ENCODE measurements at regions not wholly inside any gene's neighbourhood (a gene's known extent, or its start where the extent isn't known, plus 50 kb on each side); places are given as distances from the start of the nearest gene placed in this dataset.

DNA sequence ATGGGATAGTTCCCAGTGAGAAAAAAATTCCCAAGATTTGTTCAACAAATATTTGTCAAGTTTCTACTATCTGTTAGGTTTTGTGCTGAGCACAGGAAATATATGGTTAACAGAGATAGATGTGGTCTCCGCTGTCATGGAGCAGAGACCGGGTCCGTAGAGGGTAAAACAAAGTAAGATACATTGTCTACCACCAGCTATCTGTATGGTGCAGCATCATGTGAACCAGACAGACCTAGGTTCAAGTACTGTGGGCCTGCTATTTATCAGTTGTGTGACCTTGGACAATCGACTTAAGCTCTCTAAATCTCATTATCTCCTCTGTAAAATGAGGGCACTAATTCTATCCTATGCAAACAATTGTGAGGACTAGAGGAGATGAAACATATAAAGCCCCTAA lies 109.8 kb downstream of the DUSP10 start:
- CTCF ChIA-PET (ENCODE audit: unreplicated experiment) = no interaction called here
- DNase-seq (ENCODE audit: low spot score) = no peak
- H3K9me3 ChIP-seq (ENCODE audit: low read length) = no peaks in the 10 kb centered on the region
- H3K27ac ChIP-seq (ENCODE audit: low read depth, low read length, poor library complexity, severe bottlenecking) = no peak overlapping the region
- BruUV-seq (replicated peaks) = no TSS peak
- POLR2A ChIA-PET = interaction anchor here (0.8 kb wide), 1 partner anchor 31 kb away, joined by 5 read pairs; no protein-coding TSS in a partner anchor
- H3K4me3 ChIP-seq (ENCODE audit: low read depth, low read length, poor library complexity, severe bottlenecking) = no peak overlapping the region
- no peaks in the 10 kb centered on the region for H3K79me2 ChIP-seq (ENCODE audit: insufficient read depth, low read depth, low read length)
- intact Hi-C loops (cut with micrococcal nuclease; ENCODE audit: unreplicated experiment) = no loop called here
- H3K4me1 ChIP-seq (ENCODE audit: insufficient read depth, low read length, poor library complexity, severe bottlenecking) = no peaks in the 10 kb centered on the region
- H4K20me1 ChIP-seq (ENCODE audit: insufficient read depth, low read length) = no peaks in the 10 kb centered on the region
- H2AFZ ChIP-seq (ENCODE audit: low read length) = no peak overlapping the region
- no peaks in the 10 kb centered on the region for H3K36me3 ChIP-seq (ENCODE audit: insufficient read depth, low read length)
- H3K9me2 ChIP-seq (ENCODE audit: insufficient read depth, low read length) = no peaks in the 10 kb centered on the region
- TF ChIP-seq, protein P1, sequence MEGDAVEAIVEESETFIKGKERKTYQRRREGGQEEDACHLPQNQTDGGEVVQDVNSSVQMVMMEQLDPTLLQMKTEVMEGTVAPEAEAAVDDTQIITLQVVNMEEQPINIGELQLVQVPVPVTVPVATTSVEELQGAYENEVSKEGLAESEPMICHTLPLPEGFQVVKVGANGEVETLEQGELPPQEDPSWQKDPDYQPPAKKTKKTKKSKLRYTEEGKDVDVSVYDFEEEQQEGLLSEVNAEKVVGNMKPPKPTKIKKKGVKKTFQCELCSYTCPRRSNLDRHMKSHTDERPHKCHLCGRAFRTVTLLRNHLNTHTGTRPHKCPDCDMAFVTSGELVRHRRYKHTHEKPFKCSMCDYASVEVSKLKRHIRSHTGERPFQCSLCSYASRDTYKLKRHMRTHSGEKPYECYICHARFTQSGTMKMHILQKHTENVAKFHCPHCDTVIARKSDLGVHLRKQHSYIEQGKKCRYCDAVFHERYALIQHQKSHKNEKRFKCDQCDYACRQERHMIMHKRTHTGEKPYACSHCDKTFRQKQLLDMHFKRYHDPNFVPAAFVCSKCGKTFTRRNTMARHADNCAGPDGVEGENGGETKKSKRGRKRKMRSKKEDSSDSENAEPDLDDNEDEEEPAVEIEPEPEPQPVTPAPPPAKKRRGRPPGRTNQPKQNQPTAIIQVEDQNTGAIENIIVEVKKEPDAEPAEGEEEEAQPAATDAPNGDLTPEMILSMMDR (conservative IDR thresholded peaks at IDR 0.05; ENCODE audit: low read length) = no peak
- no peak for TF ChIP-seq EZH2phosphoT487 (IDR thresholded peaks at IDR 0.05; ENCODE audit: borderline replicate concordance, low read depth, low read length)
- H3K4me2 ChIP-seq (ENCODE audit: low read length) = no peak overlapping the region

DNA sequence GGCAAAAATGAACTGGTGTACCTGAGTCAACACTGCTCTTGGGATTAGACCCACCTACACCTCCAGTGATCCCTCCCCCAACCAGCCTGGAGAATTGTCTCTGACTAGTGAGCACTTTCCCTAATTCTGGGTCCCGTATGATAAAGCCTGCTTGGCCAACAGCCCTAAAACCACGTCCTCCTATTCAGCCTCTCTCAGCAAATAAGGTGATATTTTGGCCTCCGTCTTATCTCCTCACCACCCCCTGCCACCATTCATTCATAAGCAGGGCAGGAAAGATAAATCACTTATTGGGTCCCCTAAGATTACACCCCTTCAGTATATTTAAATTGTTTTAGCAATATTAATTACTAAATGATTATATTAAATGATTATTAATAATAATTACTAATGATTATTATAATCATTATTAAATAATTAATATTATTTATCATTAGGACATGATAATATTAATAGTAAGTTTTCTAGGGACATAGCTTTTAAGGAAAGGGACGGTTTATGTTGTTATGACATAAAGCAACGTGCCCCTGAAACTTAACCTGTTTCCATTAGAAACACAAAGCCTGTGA lies 108.0 kb downstream of the DUSP10 start:
- Histone ChIP-seq H3K9me2 (ENCODE audit: insufficient read depth, low read length) (no peaks in the 10 kb centered on the region), H3K9me3 (ENCODE audit: low read length) (no peaks in the 10 kb centered on the region), H3K4me3 (ENCODE audit: low read depth, low read length, poor library complexity, severe bottlenecking) (no peak overlapping the region), H3K4me1 (ENCODE audit: insufficient read depth, low read length, poor library complexity, severe bottlenecking) (no peaks in the 10 kb centered on the region), H3K4me2 (ENCODE audit: low read length) (no peak overlapping the region), H3K79me2 (ENCODE audit: insufficient read depth, low read depth, low read length) (no peaks in the 10 kb centered on the region), H3K36me3 (ENCODE audit: insufficient read depth, low read length) (no peaks in the 10 kb centered on the region), H4K20me1 (ENCODE audit: insufficient read depth, low read length) (no peaks in the 10 kb centered on the region), H2AFZ (ENCODE audit: low read length) (no peak overlapping the region), H3K27ac (ENCODE audit: low read depth, low read length, poor library complexity, severe bottlenecking) (no peak overlapping the region)
- no peak for DNase-seq (ENCODE audit: low spot score)
- ChIA-PET CTCF (ENCODE audit: unreplicated experiment) (no interaction called here), POLR2A (no interaction called here)
- BruUV-seq (replicated peaks) = no TSS peak
- no peak for TF ChIP-seq EZH2phosphoT487 (IDR thresholded peaks at IDR 0.05; ENCODE audit: borderline replicate concordance, low read depth, low read length)
- TF ChIP-seq, protein P1 (conservative IDR thresholded peaks at IDR 0.05; ENCODE audit: low read length) = no peak
- intact Hi-C loops (cut with micrococcal nuclease; ENCODE audit: unreplicated experiment) = no loop called here

DNA sequence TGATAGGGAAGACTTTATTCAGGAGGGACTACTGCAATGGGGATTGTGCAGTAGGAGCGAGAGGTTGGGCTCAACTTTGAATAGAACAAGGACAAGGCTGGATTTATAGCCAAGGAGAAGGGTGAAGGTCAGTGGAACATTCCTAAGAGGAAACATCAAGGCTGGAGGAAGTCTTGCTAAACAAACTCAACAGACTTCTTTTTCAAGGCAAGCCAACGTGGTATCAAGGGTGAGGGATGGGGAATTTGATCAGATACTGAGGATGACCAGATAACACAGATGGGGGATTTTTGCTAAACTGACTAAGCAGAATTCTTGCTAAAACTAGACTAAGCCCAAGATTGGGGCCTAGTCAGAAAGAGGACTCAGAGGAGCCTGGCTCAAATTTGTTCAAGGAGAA lies 107.3 kb downstream of the DUSP10 start:
- BruUV-seq (replicated peaks) = no TSS peak
- CTCF ChIA-PET (ENCODE audit: unreplicated experiment) = no interaction called here
- Histone ChIP-seq H3K4me3 (ENCODE audit: low read depth, low read length, poor library complexity, severe bottlenecking) (no peak overlapping the region), H3K9me3 (ENCODE audit: low read length) (no peaks in the 10 kb centered on the region), H3K4me2 (ENCODE audit: low read length) (no peak overlapping the region), H3K79me2 (ENCODE audit: insufficient read depth, low read depth, low read length) (no peaks in the 10 kb centered on the region), H3K36me3 (ENCODE audit: insufficient read depth, low read length) (no peaks in the 10 kb centered on the region), H4K20me1 (ENCODE audit: insufficient read depth, low read length) (no peaks in the 10 kb centered on the region), H3K9me2 (ENCODE audit: insufficient read depth, low read length) (no peaks in the 10 kb centered on the region), H3K27ac (ENCODE audit: low read depth, low read length, poor library complexity, severe bottlenecking) (no peak overlapping the region), H2AFZ (ENCODE audit: low read length) (no peak overlapping the region), H3K4me1 (ENCODE audit: insufficient read depth, low read length, poor library complexity, severe bottlenecking) (no peaks in the 10 kb centered on the region)
- no peak for DNase-seq (ENCODE audit: low spot score)
- POLR2A ChIA-PET = no interaction called here
- intact Hi-C loops (cut with micrococcal nuclease; ENCODE audit: unreplicated experiment) = no loop called here
- TF ChIP-seq EZH2phosphoT487 (IDR thresholded peaks at IDR 0.05; ENCODE audit: borderline replicate concordance, low read depth, low read length) = no peak
- TF ChIP-seq, protein P1 (conservative IDR thresholded peaks at IDR 0.05; ENCODE audit: low read length) = no peak
